Hepatocyte (in vitro differentiated cells): ENCODE measurements at regions not wholly inside any gene's neighbourhood (a gene's known extent, or its start where the extent isn't known, plus 50 kb on each side); places are given as distances from the start of the nearest gene placed in this dataset.
"Not testable (repeated sequence)": the region's sequence is repeated elsewhere in the genome, so short reads cannot be mapped to it uniquely, and the experiment has no call there.

Source experiments
- CTCF ChIP-seq: fragments of 200-600 bp; sonication (generic); IDR thresholded peaks from 2 replicates; pipeline ENCODE4 v1.5.1; 2016; ENCODE audit warnings: antibody characterized with exemption, mild to moderate bottlenecking; ENCODE audit not compliant: poor library complexity
- EZH2 ChIP-seq: fragments of 200-600 bp; sonication (generic); IDR thresholded peaks from 2 replicates; pipeline ENCODE4 v1.6.1; 2016; ENCODE audit warnings: antibody characterized with exemption, mild to moderate bottlenecking, borderline replicate concordance

DNA sequence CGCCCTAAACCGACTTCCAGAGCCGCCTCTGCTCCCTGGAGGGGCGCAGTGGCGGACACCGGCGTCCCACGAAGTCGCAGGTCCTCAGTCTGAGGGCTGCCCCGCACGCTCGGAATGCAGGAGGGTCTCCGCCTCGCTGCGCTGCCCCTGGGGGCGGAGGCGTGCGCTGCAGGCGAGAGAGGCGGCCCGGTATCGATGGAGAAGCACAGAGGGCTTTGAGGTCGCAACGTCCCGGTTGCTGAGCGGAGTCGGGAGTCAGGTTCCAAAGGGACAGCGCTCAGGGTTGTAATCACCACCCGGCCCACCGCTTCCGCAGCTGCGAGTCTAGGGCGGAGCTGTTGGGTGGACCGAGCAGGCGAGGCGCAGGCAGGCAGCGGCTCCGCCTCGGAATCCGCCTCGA, 131.0 kb downstream of the POTEM start:
- TF ChIP-seq CTCF, EZH2: not testable (repeated sequence)
